Right hindlimb (tissue), 1 donor: ENCODE measurements at regions not wholly inside any gene's neighbourhood (a gene's known extent, or its start where the extent isn't known, plus 50 kb on each side); places are given as distances from the start of the nearest gene placed in this dataset.
"Not testable (repeated sequence)": the region's sequence is repeated elsewhere in the genome, so short reads cannot be mapped to it uniquely, and the experiment has no call there.

ENCODE experiments used
- DNase-seq: peaks from one replicate; pipeline ENCODE4 v3.0.0-alpha.2; 2018

DNA sequence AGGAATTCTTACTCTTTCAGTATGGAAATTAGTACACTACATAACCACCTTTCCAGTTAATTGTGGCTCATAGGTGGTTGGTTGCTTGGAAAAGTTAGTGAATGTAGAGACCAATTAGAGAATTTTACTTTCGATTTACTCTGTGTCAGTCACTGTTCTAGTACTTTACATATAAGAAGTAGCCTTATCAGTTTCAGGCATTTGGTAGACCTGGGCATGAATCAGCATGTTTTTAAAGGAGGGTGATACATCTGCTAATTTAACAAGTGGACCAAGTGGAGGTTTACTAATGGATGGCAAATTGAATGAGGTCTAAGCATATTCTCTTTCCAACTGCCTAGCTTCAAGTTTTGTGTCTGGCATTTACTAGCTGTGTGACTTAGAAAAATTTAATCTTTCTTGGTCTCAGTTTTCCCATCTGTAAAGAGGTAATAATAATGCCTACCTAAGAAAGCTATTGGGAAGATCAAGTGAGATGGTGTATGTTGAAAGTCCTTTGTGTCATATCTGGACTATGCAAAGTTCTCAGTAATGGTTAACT is 1158.6 kb downstream of the PLA2G4A start:
- DNase-seq: no peak

DNA sequence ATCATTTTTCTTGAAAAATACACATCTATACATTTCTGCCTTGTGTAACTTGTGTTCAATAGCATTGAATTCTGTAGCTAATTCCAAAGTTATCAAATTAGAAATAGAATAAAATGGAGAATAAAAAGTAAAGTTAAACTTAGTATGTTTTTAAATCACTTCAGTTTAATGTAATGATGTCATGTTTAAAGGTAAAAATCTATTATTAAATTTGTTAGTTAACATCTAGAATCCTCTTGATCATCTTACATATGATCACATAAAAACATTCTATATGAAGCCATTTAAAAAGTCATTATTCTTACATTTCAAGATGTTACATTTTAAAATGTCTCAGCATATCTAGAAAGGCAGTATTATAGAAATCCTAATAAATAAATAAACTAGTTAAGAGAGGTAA is 1163.2 kb downstream of the PLA2G4A start:
- DNase-seq: no peak

DNA sequence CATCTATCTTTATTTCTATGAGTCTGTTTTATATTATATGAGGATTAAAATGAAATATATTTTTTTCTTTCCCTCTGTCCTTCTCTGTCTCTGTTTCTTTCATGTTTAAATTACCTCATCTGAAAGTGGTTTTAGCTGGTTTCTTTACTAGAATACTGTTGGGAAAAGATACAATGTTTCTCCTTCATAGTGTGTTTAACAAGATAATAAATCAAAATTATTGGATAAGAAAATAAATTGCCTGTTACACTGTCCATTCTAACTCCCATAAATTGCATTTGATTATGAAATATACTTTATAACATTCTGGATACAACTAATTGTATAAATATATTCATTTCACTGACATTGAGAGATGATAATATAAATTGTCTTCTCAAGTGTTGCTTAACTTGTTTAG is 1168.0 kb downstream of the PLA2G4A start:
- DNase-seq: no peak

DNA sequence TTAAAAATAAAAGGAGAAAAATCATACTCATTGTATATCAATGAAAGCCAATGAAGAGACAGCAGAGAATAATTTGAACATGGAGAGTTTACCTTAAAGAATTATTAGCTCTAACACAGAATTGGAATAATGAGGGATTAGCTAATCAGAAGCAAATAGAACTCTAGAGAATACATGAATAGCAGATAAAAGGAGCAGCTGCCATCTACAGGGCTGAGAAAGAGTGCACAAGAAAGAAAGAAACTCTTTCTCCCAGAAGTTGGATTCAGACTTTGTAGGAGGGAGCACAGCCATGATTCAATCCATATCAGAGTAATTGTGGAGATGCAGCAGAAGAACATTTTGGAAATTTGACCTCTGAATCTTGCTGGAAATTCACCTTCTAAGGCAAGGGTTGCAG is 1171.2 kb downstream of the PLA2G4A start:
- no peak for DNase-seq

DNA sequence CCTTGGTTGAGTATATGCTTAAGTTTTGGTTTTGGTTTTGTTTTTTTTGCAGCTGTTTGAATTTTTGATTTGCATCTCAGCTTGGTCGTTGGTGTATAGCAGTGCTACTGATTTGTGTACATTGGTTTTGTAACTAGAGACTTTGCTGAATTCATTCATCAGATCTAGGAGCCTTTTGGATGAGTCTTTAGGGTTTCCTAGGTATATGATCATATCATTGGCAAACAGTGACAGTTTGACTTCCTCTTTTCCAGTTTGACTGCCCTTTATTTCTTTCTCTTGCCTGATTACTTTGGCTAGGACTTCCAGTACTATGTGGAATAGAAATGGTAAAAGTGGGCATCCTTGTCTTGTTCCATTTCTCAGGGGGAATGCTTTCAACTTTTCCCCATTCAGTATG is 1174.9 kb downstream of the PLA2G4A start:
- not testable (repeated sequence) for DNase-seq

DNA sequence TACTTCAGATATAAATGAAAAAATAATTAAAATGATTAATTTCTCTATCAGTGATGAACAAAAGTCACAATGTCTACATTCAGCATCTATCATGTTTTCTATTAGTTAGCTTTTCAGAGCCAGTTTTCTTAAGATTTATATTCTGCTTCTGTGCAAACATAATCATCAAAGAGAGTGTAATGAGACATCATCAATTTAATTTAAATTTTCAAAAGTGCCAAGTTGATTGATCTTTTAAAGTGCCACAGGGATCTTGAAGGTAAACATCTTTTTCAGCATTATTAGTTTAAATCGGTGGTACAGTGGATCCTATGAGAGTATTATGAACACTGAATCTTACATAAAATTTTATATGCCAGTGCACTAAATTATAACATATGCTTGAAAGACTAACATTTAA is 1176.1 kb downstream of the PLA2G4A start:
- no peak for DNase-seq

DNA sequence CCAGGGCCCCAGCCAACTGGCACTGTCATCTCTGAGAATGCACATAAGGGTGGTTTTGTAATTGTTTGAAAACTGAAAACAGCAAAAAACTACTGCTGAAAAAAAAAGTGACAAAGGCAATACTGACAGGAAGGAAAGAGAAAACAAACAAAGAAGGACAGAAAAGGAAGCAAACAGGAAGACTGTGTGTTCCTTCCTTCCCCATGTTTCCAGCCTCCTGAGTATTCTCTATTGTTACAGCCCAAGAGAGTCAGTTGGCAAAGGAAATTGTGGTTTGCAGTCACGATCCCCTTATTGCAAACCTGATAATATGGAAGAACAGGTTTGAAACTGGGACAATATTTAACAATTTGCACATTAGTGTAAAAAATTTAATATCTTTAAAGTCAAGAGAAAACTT is 1177.6 kb downstream of the PLA2G4A start:
- DNase-seq: no peak

DNA sequence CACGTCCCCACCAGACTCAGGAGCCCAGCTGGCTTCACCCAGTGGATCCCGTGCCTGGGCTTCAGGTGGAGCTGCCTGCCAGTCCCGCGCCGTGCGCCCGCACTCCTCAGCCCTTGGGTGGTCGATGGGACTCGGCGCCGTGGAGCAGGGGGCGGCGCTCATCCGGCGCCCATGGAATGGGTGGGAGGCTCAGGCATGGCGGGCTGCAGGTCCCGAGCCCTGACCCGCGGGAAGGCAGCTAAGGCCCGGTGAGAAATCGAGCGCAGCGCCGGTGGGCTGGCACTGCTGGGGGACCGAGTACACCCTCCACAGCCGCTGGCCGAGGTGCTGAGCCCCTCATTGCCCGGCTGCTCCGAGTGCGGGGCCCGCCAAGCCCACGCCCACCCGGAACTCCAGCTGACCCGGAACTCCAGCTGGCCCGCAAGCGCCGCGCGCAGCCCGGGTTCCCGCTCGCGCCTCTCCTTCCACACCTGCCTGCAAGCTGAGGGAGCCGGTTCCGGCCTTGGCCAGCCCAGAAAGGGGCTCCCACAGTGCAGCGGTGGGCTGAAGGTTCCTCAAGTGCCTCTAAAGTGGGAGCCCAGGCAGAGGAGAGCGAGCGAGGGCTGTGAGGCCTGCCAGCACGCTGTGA is 1184.6 kb downstream of the PLA2G4A start:
- DNase-seq: not testable (repeated sequence)

DNA sequence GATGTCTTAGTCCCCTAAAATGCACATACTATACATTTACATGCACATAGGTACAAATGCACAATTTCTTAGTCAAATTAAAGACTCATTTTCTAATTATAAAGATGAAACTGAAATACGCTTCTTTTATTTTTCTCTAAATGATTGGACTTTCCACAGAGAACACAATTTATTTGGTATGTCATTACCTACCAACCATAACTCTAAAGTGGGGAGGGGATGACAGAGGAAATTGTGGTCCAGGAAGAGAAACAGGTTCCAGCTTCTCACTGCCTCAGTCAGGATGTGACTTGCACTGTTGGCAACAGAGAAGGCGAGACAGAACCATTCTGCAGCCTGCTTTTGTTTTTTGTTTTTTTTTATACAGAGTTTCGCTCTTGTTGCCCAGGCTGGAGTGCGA is 1189.2 kb downstream of the PLA2G4A start:
- DNase-seq: no peak

DNA sequence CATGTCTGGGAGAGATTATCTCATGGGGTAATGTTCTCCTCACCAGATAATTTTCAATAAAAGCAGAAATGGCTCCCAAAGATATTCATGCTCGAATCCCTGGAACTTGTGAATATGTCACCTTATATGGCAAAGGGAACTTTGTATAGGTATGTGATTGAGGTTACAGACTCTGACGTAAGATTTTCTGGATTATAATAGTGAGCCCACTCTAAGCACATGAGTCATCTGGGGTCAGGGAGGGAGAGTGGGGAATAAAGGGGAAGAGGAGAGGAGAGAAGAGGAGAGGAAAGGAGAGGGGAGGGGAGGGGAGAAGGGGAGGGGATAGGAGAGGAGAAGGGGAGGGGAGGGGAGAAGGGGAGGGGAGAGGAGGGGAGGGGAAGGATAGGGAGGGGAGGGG is 1193.9 kb downstream of the PLA2G4A start:
- no peak for DNase-seq

DNA sequence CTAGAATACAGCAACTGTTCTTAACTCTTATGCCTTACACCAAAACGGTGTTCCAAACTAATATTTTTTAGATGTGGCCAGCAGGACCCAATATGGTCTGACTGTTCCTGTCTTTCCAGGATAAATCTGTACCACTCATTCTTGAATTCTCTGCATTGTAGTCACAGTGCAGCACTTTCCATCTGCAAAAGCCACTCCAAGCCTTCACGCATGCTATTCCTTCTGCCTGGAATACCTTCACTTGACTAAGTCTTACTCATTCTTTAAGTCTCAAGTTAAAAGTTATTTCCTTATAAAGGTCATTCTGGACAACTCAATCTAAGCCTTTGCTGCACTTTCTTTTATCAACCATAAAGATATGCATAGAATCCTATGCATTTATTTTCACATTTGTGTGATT is 1194.5 kb downstream of the PLA2G4A start:
- no peak for DNase-seq

DNA sequence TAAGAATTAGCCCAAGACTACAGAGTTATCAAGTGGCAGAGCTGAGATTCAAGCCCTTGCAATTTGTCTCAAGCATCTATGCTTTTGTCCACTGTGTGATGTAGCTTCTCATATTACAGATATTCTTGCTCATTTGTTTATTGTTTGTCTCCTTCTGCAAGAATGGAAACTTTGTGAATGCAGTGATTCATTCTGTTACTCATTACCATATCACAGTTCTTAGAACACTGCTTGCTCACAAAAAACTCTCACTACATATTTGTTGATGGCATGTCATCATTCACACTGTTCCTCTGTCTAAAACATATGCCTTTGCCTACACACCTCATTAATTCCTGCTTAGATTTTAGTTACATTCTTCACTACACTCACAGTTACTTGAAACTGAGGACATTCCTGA is 1198.9 kb downstream of the PLA2G4A start:
- no peak for DNase-seq

DNA sequence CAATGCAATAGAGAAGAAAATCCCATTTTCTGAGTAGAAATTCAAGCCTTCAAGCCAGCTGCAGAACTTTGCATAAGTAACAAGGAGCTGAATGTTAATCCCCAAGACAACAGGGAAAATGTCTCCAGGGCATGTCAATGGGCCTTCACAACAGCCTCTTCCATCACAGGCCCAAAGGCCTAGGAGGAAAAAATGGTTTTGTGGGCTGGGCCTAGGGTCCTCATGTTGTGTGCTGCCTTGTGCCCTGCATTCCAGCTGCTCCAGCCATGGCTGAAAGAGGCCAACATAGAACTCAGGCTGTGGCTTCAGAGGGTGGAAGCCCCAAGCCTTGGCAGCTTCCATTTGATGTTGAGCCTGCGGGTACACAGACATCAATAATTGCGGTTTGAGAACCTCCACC is 1208.8 kb downstream of the PLA2G4A start:
- not testable (repeated sequence) for DNase-seq

DNA sequence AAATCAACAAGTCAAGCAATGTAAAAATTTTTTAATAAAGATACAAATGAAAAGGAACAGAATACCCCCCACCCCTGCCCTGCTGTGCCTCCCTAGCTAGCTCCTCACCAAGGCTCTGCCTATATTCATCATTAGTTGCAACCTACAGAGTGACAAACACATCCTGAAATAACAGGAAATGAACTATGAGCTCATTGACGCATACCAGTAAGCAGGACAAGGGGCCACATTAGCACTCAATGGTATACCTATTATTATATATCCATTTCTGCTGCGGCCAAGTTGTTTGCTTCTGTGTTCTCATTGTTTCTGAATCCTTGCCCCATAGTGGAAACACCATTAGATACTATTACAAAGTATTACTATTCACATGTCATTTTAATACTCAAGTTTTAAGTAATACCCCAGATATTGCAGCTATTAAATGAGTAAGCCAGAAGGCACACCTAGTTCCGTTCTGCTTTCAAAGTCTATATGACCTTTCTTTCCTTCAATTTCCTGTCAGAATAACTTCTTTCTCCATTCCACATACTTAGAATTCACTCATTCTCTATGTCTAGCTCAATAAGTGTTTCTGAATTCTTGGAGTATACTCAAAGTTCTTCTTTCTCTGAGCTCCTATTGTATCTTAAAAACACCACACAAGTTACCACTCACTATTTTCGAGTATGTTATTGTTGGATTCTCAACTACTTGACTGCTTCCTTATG is 1214.9 kb downstream of the PLA2G4A start:
- no peak for DNase-seq

DNA sequence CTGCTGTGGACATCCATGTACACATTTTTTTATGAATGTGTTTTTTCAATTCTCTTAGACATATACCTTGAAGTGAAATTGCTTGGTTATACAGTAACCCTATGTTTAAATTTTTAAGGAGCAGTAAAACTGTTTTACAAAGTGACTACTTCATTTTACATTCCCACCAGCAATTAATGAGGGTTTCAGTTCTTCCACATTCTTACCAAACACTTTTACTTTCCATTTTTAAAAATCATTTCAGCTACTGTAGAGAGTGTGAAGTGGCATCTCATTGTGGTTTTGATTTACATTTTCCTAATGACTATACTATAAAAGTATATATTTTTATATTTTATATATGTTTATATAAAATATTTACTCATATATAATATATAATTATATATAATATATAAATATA is 1221.5 kb downstream of the PLA2G4A start:
- no peak for DNase-seq

DNA sequence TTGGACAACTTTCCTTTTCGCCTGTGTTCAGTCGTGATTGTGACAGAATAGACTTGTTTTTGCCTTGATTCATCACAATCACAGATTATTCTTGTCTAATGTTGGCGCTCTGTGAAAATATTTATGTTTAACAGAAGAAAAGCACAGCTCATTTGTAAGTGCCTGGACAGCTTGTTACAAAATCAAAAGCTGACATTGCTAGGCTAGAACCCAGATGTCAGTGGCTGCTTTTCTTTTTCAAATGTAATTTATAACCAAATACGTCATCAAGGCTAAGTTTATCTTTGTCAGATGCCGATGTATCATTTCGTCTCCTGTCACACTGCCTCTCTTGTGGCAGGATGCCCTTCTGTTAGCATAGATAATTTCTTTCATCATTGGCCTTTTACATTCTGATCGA is 1227.3 kb downstream of the PLA2G4A start:
- no peak for DNase-seq

DNA sequence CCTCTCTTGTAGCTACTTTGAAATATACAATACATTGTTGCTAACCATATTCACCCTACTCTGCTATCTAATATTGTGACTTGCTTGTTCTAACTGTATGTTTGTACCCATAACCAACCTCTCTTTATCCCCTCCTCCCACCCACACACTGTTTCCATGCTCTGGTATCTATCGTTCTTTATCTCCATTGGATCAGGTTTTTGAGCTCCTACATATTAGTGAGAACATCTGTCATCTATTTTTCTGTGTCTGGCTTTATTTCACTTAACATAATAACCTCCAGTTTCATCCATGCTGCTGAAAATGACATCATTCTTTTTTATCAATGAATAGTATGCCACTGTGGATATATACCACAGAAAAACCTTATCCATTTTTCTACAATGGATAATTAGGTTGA is 1230.1 kb downstream of the PLA2G4A start:
- DNase-seq: no peak

DNA sequence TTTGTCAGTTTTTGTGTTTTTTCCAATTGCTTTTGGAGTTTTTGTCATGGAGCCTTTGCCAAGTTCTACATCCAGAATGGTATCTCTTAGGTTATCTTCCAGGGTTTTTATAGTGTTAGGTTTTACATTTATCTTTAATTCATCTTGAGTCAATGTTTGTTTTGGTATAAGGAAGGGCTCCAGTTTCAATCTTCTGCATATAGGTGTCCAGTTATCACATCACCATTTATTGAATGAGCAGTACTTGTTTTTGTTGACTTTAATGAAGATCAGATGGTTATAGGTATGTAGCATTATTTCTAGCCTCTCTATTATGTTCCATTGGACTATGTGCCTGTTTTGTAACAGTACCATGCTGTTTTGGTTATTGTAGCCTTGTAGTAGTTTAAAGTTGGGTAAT is 1233.1 kb downstream of the PLA2G4A start:
- DNase-seq: no peak

DNA sequence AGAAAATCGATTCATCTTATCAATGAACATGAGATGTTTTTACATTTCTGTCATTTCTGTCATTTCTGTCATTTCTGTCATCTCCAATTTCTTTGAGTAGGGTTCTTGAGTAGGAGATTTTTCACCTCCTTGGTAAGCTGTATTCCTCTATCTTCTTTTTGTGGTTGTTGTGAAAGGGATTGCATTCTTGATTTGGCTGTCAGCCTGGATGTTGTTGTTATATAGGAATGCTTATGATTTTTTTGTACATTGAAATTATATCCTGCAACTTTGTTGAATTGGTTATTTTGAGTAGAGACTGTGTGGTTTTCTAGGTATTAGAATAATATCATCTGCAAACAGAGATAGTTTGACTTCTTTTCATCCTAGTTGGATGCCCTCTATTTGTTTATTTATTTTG is 1233.7 kb downstream of the PLA2G4A start:
- DNase-seq: no peak

DNA sequence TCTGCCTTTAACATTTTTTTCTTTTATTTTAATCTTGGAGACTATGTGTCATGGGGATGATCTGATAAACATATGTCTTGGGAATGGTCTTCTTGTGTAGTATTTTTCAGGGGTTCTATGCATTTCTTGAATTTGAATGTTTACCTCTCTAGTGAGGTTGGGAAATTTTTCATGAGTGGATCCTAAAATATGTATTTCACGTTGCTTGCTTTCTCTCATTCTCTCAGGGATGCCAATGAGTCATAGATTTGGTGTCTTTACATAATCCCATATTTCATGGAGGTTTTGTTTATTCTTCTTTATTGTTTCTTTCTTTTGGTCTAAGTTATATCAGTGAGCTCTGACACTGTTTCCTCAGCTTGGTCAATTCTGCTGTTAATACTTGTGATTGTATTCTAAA is 1237.2 kb downstream of the PLA2G4A start:
- DNase-seq: no peak

DNA sequence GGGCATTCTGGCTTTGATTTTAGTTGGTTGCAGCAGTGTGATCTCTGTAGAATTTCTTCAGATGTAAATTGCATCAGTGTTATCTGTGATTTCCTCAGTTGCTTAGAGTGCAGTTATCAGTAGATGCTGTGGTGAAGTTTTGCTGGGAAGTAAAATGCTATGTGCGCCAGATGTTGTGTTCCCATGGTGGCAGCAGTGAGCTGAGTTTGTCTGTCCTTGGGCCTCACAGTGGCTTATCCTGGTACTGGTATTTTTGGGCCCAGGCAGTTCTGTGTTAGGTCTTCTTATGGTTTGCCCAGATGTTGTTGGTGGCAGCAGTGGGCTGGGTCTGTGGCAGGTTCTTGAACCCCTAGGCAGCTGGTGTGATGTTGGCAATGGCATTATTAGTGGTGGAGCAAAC is 1242.1 kb downstream of the PLA2G4A start:
- no peak for DNase-seq

DNA sequence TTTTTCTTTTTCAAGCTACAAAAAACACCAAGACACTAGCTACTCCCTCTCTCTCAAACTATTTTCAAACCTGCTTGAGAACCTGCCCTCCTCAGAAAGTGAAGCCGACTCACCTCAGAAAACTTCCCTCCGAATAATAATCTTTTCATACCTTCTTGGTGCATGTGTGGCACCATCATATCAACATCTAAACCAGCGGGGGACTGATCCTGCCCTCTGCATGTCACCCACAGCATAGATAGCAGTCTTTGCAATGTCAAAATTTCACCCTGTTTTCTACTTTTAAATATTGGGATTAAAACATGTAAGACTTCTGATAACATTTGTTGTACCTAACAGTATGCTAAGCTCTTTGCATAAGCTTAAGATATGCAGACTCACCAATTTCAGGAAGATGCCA is 1260.3 kb downstream of the PLA2G4A start:
- no peak for DNase-seq

DNA sequence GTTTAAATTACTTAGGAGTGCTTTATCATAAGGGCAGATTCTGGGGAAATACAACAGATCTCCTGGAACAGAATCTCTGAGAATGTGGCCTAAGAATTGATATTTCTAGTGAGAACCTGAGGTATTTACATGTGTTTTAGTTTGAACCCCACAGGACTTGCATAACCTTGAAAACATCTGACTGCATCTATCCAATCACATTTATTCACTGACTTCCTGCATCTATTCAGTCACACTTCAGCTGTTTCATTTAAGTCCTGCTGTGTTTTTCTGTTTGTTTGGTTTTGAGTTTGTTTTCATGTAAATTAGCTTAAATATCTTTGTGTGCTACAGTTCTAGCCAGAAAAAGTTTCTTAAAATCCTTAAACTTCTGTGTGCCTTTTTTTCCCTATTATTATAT is 1260.7 kb downstream of the PLA2G4A start:
- no peak for DNase-seq

DNA sequence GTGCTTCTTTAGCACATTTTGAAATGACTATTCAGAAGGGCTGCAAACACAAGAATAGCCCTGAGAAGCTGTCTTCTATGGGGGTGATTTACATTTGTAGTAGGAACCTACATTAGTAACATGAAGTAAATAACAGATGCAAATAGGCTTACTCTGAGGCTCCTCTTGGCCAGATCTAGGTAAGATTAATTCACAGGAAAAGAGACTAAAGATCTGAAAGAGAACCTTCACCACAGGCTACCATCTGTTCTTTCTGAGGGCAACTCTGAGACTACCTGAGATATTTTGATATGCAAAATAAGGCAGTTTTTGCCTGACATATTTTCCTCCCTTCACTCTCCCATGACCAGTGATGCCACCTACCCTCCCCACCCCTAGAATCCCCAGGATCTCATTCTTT is 1267.8 kb downstream of the PLA2G4A start:
- DNase-seq: no peak

DNA sequence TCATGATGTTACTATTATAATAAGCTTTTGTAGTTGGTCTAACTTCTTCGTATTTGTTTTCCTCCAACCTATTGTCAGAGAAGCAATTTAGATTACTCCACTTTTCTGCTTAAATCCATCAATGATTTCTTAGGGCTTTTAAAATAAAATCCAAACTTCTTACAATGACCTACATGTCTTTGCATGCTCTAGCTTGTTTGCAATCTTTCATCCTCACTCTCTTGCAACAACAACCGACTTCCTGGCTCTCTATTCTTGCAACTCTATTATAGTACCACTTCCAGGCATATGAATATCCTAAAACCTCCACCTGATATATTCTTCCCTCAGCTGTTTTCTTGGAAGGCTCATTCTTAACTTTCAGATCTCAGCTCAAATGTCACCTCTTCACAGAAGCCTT is 1288.7 kb downstream of the PLA2G4A start:
- DNase-seq: no peak
